ENCODE measurements at regions not wholly inside any gene's neighbourhood (a gene's known extent, or its start where the extent isn't known, plus 50 kb on each side); places are given as distances from the start of the nearest gene placed in this dataset.

DNA sequence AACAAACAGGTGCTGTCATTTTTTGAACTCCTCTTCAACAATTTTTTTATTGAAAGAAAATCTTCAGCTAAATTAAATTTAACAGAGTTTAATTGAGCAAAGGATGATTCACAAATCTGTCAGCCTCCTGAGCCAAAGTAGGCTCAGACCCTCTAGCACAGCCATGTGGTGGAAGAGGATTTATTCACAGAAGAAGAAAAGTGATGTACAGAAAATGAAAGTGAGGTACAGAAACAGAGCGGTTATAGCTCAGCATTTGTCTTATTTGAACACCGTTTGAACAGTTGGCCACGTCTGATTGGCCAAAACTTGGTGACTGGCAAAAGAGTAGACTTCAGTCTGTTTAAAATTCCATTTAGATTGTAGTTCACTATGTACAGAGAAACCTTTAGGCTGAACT lies 217.3 kb downstream of the SPANXN1 start:
- TF ChIP-seq CTCF (IDR thresholded peaks at IDR 0.05) (no peak), EP300 (IDR thresholded peaks at IDR 0.05) (no peak), POLR2A (IDR thresholded peaks at IDR 0.05) (no peak), POLR2AphosphoS5 (IDR thresholded peaks at IDR 0.05) (no peak)
